SIG-M5 treated with dmso at 0.1 percent for 504 hours (cell line): ENCODE measurements at regions not wholly inside any gene's neighbourhood (a gene's known extent, or its start where the extent isn't known, plus 50 kb on each side); places are given as distances from the start of the nearest gene placed in this dataset.

Experiments used
- DNase-seq: peaks from one replicate; lab custom pipeline; 2025; ENCODE audit not compliant: unreplicated experiment; lab: John Stamatoyannopoulos, UW

DNA sequence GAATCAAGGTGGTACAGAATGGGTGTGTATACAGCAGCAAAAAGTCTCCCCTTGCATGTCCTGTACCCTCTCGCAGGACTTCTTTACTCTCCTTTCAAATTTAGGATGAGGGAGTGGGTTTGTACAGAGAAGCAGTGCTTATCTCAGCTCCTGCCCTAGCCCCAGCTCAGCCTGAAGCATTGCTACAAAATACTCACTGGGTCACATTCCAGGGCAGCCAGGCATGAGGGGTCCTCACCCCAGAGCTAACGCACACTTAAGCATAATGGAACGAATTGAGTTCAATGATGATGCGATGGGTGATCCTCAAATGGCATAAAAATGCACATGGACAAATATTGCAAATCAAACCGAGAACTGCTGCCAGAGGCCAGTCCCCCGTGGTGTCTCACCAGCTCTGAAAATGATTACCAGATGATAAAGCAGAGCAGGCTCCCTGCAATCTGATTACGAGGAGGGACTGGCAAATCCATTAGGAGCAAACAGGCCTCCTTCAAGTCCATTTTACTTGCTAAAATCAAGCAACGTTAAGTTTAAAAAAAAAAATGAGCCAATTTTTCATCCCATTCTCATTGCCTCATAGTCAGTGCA, 231.6 kb upstream of the TAS2R1 start:
- no peak for DNase-seq

DNA sequence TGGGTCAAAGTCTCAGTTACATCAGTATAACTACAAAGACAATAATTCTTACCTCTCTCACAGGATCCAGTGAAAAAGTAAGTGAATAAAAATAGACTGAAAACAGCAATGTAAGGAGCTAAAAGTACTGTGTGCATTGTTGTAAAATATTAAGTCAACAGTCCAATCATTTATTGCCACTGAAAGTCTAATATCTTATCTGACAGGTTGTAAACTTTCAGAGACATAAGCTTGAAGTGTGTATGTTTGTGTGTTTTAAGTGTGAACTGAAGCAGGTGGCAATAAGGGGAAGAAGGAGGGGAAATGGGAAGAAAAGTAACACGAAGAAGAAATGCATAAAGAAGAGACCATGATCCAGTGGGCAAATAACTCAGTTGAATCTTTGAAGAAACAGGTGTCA, 229.7 kb upstream of the TAS2R1 start:
- DNase-seq: no peak

DNA sequence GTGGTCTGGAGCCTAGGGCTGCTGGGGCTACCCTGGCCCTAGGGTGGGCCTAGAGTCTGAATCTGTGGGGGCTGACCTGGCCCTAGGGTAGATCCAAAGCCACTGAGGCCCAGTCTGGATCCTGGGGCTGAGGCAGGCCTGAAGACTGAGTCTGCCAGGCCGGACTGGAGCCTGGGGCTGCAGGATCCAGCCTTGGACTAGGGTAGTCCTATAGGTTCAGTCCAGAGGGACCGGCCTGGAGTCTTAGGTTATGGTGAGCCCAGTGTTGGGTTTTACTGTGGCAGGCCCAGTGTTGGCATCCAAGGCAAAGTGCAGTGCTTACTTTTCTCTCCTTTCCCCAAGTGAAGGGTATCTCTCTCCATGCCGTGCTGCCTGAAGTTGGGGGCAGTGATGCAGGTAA, 227.9 kb upstream of the TAS2R1 start:
- no peak for DNase-seq

DNA sequence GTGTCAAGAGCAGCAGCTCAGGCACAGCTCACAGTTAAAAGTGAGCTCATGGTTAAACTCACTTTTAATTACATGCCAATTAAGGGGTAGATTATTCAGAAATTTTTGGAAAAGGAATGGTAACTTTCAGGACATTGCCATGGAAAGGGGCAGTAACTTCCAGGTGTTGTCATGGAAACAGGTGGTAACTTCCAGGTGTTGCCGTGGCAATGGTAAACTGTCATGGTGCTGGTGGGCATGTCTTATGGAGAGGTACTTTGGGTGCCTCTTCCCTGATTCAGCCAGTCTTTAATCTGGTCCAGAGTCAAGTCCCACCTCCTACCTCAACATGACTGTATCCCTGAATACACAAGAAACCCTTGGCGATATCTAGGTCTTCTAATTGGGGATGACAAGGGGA, 223.2 kb upstream of the TAS2R1 start:
- no peak for DNase-seq

DNA sequence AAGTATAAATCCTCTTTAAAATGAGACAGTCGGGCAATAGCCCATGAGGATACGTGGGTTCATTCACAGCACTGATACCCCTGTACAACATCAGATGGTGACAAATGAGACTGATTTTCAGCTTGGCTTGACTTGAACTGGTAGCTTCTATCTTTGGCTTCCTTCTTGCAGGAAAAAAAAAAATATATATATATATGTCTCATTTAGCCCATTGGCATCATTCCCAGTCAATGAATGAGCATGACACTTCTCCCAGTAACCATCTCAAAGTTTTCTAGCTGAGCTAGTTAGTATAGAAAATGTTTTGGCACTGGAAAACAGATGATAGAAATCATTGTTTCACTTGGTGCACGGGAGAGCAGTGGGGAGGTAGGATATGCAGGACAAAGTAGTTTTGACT, 222.5 kb upstream of the TAS2R1 start:
- no peak for DNase-seq

DNA sequence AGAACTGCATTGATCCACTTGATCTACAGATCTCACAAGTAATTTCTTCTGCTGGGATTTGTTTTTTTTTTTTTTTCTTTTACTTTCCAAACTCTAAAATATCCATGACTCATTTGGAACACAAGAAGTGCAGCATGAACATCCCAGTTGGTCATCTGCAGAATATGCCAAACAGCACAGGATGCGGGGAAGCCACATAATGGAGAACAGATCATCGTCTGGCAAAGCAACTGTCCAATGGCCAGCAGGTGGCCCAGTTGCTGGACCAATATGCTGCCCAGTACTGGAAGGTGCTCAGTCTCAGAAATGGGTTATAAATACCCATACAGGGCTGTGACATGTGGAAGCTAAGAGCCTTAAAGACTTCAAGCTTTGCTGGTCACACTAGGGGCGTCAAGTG, 221.3 kb upstream of the TAS2R1 start:
- no peak for DNase-seq

DNA sequence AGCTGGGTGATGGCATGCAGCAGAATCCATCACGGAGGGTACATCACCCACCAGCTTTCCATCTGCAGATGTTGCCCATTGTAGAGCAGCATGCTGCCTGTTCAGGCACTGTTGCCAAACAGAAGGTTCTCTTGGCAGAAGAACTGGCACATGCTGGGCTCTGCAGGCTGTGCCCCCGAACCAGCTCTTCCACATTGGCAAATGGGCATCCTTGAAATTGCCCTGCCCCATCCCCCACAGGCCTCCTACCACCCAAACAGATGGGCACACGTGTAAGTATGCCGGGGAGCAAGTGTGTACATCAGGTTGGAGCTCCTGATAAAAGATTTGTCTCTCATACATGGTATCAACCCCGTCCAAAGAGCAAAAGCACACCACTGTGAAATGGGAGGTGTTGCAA, 220.3 kb upstream of the TAS2R1 start:
- DNase-seq: no peak

DNA sequence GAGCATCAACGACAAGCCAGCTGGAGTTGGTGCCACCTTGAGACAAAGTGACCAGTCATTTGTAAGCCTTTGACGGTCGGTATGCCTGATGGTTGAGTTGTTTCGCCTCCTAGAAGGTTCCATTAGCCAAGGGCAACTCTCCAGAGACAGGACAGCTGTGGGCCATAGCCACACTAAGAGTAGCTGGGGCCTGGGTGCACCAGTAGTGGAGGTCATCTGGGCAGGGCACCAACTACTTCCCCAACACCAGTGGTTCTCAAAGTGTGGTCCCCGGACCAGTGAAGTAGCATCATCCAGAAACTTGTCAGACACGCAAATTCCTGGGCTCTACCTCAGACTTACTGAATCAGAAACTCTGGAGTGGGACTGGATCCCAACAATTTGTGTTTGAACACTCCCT, 217.5 kb upstream of the TAS2R1 start:
- no peak for DNase-seq

DNA sequence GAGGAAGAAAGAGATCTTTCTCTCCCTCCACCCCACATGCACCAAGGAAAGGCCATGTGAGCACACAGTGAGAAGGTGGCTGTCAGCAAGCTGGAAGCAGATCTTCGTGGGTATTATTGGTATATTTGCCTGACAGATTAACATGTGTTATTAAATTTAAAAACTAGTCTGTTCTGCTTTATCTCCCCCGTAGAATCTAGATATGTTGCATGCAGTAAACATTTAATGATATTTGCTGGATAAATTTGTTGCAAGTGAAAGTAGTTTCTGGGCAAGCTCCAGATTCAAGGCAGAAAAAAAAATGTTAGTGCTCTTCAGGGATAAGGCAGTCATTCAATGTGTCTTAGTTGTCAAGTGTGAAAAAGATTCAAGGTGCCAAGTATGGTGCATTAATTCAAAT, 215.0 kb upstream of the TAS2R1 start:
- no peak for DNase-seq

DNA sequence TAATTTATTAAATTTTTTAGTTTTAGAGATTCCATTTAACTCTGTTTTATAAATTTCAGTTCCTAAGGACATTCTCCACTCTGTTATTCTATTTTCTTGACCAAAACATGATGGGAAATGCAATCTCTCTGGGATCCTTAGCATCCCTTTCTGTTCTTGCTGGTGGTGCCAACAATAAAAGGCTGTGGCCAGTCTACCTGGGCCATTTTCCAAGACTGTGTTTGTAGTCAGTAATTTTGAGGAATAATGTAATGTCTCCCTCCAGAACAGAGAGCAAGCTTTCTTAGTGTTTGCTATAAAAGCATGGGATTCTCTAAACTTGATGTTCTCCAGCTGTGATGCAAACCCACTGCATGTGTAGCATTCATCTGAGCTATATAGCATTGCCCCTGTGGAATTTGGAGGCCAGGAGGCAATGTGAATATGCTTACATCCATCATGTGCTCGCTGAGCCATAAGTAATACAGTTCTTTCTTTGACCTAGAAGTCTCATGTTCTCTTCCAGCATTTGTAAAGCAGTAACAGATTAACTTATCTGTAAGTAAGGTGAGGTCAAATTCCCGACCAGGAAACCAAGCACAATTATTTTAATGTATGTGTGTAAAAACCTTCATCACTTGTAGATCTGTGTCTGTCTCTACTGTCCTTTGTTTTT, 211.5 kb upstream of the TAS2R1 start:
- DNase-seq: no peak

DNA sequence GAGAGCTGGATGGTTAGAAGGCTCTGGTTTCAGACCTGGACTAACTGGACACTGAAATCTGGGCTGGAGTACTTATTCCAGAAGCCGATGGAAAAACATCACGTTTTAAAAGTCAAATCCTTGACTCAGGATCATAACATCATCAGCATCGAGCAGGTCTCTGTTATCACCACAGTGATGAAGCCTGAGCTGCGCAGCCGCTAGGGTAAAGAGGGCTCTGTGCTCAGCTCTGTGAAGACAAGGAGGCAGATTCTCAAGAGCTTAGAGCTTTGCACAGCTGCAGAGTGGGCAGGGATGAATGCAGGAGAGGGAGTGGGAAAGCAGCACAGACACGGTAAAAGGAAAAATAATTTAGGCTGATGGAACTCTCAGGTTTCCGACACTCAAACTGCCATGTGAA, 208.8 kb upstream of the TAS2R1 start:
- DNase-seq: no peak

DNA sequence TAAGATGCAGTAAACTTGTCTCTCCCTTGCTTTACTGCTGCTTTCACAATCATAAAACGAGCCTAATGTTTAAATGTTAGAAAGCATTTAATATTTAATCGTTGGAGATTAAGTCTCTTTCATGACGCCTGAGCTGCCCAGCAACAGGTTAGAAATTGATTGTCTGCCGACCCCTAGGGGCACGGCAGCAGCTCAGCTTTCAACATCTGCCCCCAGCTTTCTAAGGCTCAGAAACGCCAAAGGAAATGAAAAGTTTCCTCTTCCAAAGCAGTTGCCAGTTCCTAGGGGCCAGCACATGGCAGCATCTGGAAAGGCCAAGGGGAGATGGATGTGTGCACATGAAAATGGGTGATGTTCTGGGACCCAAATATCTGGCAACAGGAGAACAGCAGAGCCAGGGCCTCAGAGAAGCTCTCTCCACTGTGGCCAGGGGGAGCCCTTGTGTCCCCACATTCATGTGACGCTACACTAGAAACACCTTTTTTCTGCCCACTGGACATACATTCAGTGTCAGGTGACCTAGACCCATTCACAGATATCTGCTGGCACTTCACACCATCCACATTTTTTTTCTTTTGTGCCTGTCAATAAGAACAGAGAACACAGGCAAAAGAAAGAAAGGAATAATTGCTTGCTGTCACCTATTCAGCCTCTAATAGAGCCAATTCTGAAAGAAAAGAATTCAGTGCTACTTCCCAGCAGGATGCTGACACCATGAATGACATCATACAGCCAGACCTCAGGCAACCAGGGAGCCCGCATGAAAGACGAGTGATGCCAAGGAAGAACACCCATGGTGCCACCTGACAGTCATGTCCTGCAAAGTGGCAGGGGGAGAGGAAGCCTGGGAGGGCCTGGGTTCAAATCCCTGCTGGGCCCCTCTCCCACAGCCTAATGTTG, 205.0 kb upstream of the TAS2R1 start:
- DNase-seq: no peak

DNA sequence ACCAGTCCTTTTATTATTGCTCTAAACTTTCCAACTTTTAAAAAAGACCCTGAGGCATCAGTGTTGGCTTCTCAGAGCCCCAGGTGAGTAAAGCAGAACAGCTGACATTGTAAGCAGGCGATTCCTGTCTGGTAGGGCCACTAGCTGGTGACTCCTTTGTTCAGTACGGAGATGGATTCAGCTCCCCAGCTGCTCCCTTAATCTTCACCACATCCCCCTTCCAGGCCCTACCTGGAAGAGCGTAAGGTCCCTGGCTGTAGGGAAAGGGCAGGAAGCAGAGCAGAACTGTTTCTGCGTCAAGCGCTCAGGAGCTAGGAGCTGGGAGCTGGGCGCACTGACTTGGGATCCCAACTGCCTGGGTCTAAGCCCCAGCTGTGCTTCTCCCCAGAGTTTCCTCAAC, 203.7 kb upstream of the TAS2R1 start:
- DNase-seq: no peak

DNA sequence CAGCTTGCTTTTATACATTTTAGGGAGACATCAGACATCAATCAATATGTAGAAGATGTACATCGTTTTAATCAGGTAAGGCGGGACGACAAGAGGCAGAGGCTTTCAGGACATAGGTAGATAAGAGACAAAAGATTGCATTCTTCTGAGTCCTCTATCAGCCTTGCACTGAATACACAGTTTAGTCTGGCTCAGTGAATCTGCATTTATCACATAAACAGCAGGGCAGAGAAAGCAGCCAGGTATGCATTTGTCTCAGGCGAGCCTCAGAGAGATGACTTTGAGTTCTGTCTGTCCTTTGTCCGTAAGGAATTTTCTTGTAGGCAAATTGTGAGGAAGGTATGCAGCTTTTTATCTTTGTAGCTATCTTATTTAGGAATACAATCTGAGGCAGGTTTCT, 202.8 kb upstream of the TAS2R1 start:
- no peak for DNase-seq

DNA sequence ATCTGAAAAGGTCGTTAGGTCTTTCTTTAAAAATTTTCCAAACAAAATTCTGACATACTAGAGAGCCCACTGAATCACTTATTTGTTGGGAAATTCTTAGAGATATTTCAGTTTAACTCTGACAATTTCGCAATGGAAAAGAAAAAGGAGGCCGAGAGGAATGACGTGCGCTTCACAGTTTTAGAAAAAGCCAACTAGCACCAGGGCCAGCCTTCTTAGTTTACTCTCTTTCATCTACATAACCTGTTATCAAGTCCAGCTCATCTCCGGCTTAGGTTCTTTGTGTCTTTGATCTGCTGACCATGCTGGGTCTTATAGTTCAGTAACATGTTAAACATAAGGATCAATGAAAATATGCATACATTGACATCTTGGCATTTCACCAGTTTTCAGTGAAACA, 201.7 kb upstream of the TAS2R1 start:
- no peak for DNase-seq

DNA sequence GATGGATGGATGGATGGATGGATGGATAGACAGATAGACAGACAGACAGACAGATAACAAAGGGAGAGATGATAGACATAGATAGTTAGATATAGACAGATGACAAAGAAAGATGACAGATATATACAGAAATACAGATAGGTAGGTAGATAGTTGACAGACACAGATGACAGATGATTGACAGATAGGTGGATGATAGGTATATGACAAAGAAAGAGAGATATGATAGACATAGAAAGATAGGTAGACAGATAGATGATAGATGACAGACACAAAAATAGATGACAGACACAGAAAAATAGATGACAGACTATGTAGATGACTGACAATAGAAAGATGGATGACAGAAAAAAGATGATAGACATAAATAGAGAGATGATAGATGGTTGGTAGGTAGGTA, 200.0 kb upstream of the TAS2R1 start:
- DNase-seq: no peak

DNA sequence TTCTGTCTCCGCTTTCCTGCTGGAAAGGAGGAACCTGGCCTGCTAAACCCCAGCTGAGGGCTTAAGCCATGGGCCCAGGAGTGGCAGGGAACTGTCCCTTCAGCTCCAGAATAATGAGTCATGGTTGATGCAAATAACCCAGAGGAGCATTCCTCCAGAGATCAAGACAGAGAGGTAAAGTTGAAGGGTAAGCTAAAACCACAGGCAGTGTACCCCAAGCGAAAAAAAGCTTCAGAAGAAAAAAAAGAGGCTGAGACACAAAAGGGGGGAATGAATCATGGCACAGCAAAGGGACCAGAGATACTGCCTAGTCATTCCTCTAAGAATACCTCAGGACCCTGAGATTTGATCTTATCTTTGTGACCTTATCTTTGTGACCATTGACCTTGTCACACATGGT, 199.5 kb upstream of the TAS2R1 start:
- DNase-seq: no peak

DNA sequence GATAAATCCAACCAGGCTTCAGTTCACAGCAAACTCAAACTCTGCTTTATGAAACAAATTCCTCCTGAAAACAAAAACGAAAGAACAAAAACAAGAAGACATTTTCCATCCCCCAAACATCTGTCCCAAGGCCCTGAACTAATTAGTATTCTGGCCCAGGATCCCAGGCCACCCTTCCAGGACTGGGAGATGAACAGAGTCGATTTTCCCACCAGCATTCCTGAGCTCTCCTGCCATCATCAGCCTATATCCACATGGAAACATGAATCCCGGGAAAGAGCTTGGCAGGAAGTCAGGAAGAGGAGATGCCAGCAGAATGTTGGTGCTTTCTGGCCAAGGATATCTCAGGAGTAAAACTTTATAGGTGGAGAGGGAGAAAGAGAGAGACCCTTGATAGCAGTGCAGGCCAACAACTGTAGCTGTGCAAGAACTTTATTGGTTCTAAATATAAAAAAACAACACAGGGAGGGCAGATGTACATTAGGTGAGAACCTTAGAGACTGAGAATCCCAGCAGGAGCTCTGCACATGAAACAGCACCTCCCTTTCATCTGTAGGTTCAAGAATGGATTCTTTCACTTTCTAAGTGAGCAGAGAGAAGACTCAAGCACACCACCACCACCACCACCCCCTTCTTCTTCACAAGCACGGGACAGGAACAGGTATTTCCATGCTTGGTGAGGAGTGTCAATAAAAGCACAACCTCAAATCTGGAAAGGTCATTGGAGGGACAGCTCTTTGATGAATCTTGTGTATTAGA, 190.7 kb upstream of the TAS2R1 start:
- no peak for DNase-seq

DNA sequence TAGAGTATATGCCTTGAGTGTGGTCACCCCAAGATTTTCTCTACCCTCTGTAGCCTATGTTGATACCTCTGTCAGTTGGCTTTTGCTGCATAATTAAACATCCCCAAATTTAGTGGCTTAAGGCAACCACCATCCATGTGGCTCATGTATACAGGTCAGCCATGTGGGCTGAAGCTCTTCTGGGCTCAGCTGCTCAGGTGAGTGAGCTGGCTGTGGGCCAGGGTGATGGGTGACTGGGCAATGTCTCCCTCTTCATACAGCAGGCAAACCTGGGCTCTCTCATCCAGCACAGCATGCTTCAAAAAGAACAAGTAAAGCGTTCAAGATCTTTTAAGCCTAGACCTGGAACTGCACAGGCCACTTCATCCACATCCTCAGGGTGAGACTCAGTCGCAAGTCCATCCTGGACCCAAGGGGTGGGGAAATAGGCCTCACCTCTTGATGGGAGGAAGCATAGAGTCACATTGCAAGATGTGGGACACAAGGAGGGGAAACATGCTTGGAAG, 188.2 kb upstream of the TAS2R1 start:
- no peak for DNase-seq

DNA sequence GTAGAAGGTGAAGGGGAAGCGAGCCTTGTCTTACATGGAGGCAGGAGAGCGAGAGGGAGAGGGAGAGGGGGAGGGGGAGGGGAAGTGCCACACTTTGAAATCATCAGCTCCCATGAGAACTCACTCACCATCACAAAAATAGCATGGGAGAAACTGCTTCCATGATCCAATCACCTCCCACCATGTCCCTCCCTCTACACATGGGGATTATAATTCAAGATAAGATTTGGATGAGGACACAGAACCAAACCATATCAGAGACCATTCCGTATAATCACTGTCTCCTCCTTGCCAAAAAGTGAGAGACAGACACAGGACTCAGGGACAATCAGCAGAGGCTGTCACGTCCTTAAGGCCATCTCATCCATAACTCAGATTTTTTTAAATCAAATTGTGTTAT, 187.7 kb upstream of the TAS2R1 start:
- no peak for DNase-seq

DNA sequence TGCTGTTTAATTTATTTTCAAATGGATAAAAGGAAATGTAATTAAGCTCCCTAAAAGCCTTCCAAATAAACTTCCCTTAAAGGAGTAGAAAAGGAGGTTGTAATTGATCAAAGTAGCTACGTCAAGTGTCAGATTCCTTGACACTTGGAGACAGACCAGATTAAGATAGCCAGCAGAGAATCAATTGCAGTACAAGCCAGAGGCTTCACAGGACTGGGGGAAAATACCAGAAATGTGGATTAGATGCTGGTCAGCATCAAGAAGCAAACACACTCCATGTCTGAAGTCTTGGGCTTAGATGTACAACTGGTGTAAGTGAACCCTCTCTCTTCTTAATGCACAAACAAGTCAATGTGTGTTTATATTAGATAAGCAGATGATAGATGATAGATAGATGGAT, 184.9 kb upstream of the TAS2R1 start:
- DNase-seq: no peak
